HG03097 (cell line): ENCODE measurements at regions not wholly inside any gene's neighbourhood (a gene's known extent, or its start where the extent isn't known, plus 50 kb on each side); places are given as distances from the start of the nearest gene placed in this dataset.
"Not testable (repeated sequence)": the region's sequence is repeated elsewhere in the genome, so short reads cannot be mapped to it uniquely, and the experiment has no call there.

ENCODE experiments used
- ATAC-seq: cut with Tn5 transposase; IDR thresholded peaks from one replicate; pipeline ENCODE4 v1.9.1; 2021; ENCODE audit not compliant: unreplicated experiment, low FRiP score

GRCh38 chr2:16053437-16054257, 113.3 kb downstream of the MYCN start:
- no peak for ATAC-seq

DNA sequence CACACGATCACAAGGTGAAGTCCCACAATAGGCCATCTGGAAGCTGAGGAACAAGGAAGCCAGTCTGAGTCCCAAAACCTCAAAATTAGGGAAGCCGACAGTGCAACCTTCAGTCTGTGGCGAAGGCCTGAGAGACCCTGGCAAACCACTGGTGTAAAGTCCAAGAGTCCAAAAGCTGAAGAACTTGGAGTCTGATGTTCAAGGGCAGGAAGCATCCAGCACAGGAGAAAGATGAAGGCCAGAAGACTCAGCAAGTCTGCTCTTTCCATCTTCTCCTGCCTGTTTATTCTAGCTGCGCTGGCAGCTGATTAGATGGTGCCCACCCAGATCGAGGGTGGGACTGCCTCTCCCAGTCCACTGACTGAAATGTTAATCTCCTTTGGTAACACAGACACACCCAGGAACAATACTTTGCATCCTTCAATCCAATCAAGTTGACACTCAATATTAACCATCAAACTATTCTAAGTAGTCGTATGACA, 112.3 kb downstream of the MYCN start:
- ATAC-seq: not testable (repeated sequence)

GRCh38 chr2:16051841-16052564, 111.7 kb downstream of the MYCN start:
- ATAC-seq: no peak

DNA sequence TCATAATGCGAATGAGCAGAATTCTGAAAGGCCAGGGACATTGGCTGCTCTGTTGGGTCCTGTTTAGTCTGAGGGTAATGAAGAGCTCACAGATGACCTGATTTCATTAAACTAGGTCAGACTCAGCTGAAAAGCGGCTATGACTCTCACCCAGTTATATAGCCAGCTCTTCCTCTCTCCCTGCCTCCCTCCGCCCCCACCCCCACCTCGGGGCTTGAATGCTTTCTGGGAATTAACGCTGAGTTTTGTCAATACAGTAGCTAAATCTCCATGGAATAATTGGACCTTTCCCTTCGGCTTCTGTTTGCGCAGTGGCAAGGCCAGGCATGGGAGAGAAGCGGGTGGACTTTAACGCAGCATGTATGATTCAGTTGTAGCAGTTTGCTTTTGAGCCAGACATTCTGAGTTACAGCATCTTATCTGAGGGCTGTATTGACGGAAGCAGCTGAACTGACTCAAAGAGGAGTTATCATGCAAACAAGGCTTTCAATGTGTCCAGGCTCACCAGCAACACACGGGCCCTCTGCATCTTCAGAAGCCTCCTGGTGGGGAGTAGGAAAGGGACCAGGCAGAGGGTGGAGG, 110.6 kb downstream of the MYCN start:
- ATAC-seq: no peak

- no peak for ATAC-seq
Observed at GRCh38 chr2:16050261-16050907, 110.0 kb downstream of the MYCN start.

GRCh38 chr2:16049406-16049805, 109.1 kb downstream of the MYCN start:
- no peak for ATAC-seq

DNA sequence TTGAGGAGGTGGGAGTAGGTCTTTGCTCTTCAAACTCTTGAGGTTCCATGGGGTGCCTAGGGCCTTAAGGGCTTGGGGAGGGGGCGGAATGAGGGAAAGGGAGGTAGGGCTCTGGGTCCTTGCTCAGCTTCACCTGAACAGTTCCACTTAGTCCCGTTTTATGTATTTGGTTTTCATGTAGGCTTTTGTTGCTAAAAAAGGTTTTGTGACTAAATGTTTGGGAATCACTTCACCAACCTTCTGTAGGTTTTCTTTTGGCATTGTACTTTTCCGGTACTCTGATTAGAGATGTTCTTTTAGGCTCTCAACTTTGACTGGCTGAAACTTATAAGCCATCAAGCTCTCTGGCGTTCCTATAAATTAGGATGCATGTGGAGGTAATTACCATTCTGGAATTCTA, 108.1 kb downstream of the MYCN start:
- no peak for ATAC-seq

DNA sequence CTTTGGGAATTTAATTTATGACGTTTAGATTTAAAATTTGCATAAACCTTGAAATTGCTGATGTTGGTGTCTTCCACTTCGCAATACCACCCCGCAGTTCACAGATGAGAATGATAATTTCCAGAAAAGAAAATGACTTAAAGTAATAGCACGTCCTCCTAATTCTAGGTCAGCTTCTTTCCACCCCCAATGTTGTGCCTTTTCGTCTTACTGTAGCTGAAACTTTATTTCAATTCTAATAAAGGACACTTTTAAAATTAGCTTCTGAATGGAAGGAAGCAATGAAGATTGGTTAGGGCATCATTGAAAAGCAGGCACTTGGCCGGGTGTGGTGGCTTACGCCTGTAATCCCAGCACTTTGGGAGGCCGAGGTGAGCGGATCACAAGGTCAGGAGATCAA, 107.4 kb downstream of the MYCN start:
- no peak for ATAC-seq

DNA sequence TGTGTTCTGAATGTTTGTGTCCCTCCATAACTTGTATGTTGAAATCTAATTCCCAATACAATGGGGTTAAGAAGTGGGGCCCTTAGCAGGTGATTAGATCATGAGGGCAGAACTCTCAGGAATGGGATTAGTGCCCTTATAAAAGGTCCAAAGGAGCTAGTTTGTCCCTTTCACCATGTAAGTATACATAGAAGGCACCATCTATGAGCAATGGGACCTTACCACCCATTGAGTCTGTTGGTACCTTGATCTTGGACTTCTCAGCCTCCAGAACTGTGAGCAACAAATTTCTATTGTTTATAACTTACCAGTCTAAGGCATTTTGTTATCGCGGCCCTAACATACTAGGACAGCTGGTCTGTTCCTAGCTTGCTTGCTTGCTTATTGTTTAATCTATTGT, 106.3 kb downstream of the MYCN start:
- ATAC-seq: no peak

DNA sequence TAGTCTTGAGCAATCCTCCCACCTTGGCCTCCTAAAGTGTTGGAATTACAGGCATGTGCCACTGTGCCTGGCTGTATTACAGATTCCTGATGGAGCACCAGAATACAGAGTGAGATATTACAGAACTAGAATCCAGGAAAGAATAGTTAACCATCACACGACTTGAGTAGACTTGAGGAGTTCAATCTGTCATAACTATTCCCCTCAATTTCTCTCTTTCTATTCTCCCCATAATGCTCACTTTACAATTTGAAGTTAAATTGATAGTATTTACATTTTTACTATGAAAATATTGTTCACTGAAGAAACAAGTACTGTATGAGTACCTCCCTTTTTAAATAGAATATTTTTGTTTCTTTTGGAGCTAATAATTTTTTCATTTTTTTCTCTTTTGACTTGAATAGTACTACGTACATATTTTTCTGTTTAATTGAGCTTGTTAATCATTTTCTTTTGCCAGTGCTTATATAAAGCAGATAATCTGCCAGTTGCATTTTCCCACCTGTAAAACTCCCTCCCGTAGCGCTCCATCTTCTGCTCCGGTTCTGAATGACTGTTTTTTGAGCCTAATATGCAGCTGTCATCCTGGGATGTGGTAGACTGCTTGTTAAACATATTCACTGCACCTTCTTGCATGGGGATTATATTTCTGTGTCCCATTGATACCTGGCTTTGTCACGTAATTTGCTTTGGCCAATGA, 105.5 kb downstream of the MYCN start:
- ATAC-seq: no peak

DNA sequence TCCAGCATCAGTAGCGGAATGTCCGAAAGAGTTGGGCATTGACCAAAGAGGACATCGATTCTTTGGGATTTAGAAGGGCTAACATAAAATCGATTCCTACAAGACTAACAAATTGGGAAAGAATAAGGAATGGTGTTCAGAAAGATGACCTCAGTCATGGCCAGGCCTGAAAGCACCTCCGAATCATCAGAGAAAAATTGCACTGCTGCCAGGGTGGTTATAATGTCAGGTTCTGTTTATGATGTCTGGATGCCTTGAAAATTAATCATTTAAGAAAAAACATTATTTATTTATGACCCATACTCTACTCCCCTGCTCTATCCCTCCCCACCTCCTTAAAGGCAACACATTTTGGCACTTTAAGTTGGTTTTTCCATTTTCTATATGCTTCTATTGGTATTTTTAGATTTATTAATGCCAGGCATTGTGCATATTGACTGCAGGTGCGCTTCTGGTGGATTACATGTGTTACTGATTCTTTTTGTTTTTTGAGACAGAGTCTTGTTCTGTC, 104.7 kb downstream of the MYCN start:
- no peak for ATAC-seq

- no peak for ATAC-seq
Observed at GRCh38 chr2:16043627-16044026, 103.3 kb downstream of the MYCN start.

DNA sequence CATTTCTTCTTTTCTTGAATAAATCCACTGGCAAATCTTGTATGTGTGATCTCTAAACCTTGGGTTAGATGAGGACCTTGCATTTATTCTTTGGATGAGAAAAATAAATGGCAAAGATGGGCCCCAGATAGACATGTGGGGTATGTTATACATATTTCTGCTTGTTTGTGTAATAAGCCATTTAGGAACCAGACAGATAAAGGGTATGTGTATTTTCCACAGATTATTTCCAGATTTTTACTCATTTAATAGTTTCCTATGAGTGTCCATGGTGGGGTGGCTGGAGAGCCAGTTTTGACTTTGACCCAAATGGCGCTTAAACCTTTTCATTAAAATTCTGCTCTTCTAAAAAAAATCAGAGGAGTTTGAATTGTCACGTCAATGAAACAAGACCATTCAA, 102.8 kb downstream of the MYCN start:
- ATAC-seq: no peak

DNA sequence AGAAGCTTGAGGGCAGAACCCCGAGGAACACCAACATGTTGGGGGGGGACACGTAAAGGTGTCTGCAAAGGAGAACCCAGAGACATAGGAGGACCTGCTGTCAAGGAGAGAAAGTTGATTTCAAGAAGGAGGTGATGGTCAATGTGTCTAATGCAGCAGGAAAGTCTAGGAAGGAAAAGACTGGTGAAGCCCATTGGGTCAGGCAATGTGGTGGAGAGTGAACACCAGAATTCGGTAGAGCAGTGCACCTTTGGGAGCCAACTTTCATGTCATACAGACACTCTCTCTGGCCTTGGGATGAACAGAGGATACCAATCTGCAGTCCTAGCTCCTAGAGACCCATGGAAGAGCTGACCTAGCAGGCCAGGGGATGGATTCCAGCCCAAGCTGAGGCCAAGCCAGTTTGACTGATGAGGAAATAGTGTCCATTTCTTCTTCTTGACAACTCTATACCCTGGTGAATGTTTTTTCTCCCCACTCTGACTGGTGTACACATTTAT, 101.9 kb downstream of the MYCN start:
- ATAC-seq: no peak

GRCh38 chr2:16040271-16041010, 100.1 kb downstream of the MYCN start:
- no peak for ATAC-seq

DNA sequence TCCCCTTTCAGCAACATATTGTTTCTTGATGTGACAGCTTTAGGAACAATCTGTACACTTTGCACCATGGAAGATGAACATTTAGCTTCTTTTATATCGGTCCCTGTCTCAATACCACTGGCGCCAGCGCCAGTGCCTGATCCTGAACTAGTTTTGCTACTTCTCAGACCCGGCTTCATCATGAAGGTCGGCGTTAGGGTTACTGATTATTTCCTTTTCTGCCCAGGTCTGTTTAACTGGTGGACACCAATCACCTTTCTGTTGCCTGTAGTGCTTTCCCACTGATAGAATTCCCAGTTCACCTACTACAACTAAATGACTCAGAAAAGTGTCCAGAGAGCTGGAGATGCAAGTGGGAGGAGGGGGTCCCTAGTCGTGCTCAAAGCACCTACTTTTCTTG, 99.5 kb downstream of the MYCN start:
- no peak for ATAC-seq

DNA sequence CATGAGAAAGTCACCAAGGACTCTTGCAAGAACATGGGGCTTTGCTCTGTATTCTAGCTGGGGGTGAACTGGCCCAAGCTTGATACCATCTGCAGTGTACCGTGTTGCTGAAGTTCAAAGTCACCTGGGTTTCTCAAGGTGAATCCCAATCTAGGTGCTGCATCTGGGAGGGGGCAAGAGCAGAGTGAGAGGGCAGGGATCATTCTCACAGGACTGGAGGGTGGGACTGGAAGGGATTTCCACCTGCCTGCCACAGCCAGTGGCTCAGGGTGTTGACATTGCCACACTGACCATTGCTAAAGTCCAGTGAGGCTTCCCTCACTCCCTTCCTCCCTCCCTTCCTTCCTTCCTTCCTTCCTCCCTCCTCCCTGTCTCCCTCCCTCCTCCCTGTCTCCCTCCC, 98.7 kb downstream of the MYCN start:
- ATAC-seq: no peak

- ATAC-seq: no peak
Observed at GRCh38 chr2:16038621-16039020, 98.3 kb downstream of the MYCN start.

DNA sequence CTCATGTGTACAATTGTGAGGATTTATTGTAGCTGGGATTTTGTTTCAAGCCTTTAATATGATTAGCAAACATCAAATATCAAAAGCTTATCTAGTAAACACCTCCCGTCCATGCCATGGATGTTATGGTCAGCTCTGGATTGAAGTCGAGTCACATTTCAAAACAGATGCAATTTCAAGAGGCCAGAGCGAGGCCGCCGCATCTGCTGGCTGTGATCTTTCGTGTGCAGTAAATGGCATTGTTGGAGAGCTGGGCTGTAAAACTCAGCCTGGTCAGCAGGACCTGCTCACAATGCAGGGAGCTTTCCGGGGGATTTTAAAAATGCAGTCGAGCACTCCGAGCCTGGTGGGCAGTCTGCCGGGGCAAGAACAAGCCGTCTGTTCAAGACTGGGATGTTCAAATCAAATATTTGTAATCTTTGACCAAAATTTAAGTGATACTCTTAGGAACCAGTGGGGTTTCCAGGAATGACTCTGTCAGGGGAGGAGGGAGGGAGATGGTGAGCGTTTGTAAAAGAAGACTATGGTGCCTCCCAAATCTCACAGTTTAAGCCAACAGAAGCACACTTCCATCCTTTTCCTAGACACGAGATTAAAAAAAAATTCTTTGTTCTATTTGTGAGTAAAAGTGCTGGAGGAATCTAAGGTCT, 97.6 kb downstream of the MYCN start:
- no peak for ATAC-seq
